ENCODE measurements at regions not wholly inside any gene's neighbourhood (a gene's known extent, or its start where the extent isn't known, plus 50 kb on each side); places are given as distances from the start of the nearest gene placed in this dataset.

DNA sequence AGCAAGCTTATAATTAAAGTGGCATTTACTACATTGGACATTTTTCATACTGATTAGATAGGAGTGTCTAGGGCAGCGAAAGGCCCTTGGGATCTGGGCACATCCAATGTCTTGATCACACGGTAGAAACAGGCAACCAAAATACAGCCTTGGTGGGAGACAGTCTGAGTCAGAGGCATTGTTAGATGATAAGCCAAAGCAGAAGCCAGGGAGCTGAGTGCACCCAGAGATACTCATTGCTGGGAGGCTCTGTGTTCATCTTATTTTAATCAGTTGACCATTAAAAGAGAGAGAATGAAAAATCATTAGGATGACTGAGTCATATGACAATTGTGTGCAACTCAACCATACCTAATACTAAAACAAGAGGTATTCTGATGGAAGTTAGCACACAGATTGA, 109.5 kb downstream of the LCA5 start:
- ChIA-PET CTCF (no interaction called here), POLR2A (no interaction called here), RAD21 (ENCODE audit: low non-redundant PET in 1 of 2, low total read pairs in 2 of 2, uncharacterized antibody in 2 of 2, unreplicated experiment in 2 of 2) (no interaction called here)
- DNase-seq (ENCODE audit: low read depth, low spot score) (no peak), ATAC-seq (no peak)
- H3K27me3 ChIP-seq (ENCODE audit: insufficient read depth, low read length) = no peaks in the 10 kb centered on the region
- intact Hi-C loops (cut with micrococcal nuclease) = no loop called here
- no peaks in the 10 kb centered on the region for H4K20me1 ChIP-seq (ENCODE audit: insufficient read depth)
- no peaks in the 10 kb centered on the region for H3K4me1 ChIP-seq (ENCODE audit: control insufficient read depth in 1 of 2, insufficient read depth in 2 of 2, low read length in 2 of 2)
- no peaks in the 10 kb centered on the region for H3K36me3 ChIP-seq (ENCODE audit: control insufficient read depth in 1 of 2, insufficient read depth in 2 of 2, low read length in 2 of 2)
- no TSS peak for BruUV-seq (replicated peaks)
- no peak overlapping the region for H3K4me2 ChIP-seq (ENCODE audit: low read length)
- H3K9ac ChIP-seq (ENCODE audit: low read length) = no peak overlapping the region
- H3K4me3 ChIP-seq (replicated peaks in 1 of 2; ENCODE audit: low read depth in 1 of 2, low read length in 2 of 2) = no peak overlapping the region
- H3K27ac ChIP-seq (ENCODE audit: low read depth, low read length) = no peak overlapping the region
- H3K9me2 ChIP-seq (ENCODE audit: insufficient read depth) = no peaks in the 10 kb centered on the region
- no peak overlapping the region for H2AFZ ChIP-seq (ENCODE audit: low read depth, low read length, poor library complexity, severe bottlenecking)
- no peak for TF ChIP-seq RAD21 (IDR thresholded peaks at IDR 0.05; ENCODE audit: low read depth)
- no peak for TF ChIP-seq TCF7L2 (IDR thresholded peaks at IDR 0.05; ENCODE audit: borderline replicate concordance, extremely low read depth, insufficient read depth, insufficient read length)
- H3K79me2 ChIP-seq (ENCODE audit: insufficient read depth, low read length) = no peaks in the 10 kb centered on the region
- no peaks in the 10 kb centered on the region for H3K9me3 ChIP-seq (ENCODE audit: control insufficient read depth in 1 of 2, insufficient read depth in 1 of 2, low read depth in 1 of 2, low read length in 2 of 2)

DNA sequence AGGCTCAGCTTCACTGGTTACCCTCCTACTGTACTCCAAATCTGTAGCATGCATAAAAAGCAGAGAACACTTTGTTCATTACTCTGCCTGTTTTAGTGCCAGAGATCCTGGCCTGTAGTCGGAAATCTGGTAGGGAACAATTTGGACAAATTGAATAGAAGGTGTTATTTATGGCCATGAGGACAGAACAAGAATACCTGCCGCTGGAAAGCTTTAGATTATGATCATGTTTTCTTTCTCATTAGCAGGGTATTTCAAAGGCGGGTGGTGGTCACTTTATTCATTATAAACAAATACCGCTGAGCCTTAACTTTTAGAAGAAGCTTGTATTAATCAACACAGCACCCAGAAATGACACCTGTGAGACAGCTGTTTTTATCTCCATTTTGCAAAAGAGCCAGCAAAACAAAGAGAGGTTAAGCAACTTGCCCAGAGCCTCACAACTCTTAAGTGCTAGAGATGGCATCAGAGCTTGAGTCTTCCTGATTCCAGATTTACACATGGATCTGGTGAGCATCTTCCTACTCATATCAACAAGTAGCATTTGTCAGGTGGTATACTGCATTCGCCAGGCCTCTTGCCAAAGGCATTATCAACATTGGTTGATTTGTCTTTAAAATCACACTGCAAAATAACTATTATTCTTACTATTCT, 110.5 kb downstream of the LCA5 start:
- H3K36me3 ChIP-seq (ENCODE audit: control insufficient read depth in 1 of 2, insufficient read depth in 2 of 2, low read length in 2 of 2) = no peaks in the 10 kb centered on the region
- POLR2A ChIA-PET = no interaction called here
- BruUV-seq (replicated peaks) = no TSS peak

More for the DNA sequence above, 110.5 kb downstream of the LCA5 start:
- ATAC-seq (no peak), DNase-seq (ENCODE audit: low read depth, low spot score) (no peak)
- Histone ChIP-seq H3K79me2 (ENCODE audit: insufficient read depth, low read length) (no peaks in the 10 kb centered on the region), H3K4me3 (replicated peaks in 1 of 2; ENCODE audit: low read depth in 1 of 2, low read length in 2 of 2) (no peak overlapping the region), H3K9me3 (ENCODE audit: control insufficient read depth in 1 of 2, insufficient read depth in 1 of 2, low read depth in 1 of 2, low read length in 2 of 2) (no peaks in the 10 kb centered on the region), H4K20me1 (ENCODE audit: insufficient read depth) (no peaks in the 10 kb centered on the region), H3K27ac (ENCODE audit: low read depth, low read length) (no peak overlapping the region), H3K9me2 (ENCODE audit: insufficient read depth) (no peaks in the 10 kb centered on the region), H3K4me2 (ENCODE audit: low read length) (no peak overlapping the region), H2AFZ (ENCODE audit: low read depth, low read length, poor library complexity, severe bottlenecking) (no peak overlapping the region), H3K4me1 (ENCODE audit: control insufficient read depth in 1 of 2, insufficient read depth in 2 of 2, low read length in 2 of 2) (no peaks in the 10 kb centered on the region), H3K27me3 (ENCODE audit: insufficient read depth, low read length) (no peaks in the 10 kb centered on the region), H3K9ac (ENCODE audit: low read length) (no peak overlapping the region)
- ChIA-PET RAD21 (ENCODE audit: low non-redundant PET in 1 of 2, low total read pairs in 2 of 2, uncharacterized antibody in 2 of 2, unreplicated experiment in 2 of 2) (no interaction called here), CTCF (no interaction called here)
- TF ChIP-seq, protein P1, sequence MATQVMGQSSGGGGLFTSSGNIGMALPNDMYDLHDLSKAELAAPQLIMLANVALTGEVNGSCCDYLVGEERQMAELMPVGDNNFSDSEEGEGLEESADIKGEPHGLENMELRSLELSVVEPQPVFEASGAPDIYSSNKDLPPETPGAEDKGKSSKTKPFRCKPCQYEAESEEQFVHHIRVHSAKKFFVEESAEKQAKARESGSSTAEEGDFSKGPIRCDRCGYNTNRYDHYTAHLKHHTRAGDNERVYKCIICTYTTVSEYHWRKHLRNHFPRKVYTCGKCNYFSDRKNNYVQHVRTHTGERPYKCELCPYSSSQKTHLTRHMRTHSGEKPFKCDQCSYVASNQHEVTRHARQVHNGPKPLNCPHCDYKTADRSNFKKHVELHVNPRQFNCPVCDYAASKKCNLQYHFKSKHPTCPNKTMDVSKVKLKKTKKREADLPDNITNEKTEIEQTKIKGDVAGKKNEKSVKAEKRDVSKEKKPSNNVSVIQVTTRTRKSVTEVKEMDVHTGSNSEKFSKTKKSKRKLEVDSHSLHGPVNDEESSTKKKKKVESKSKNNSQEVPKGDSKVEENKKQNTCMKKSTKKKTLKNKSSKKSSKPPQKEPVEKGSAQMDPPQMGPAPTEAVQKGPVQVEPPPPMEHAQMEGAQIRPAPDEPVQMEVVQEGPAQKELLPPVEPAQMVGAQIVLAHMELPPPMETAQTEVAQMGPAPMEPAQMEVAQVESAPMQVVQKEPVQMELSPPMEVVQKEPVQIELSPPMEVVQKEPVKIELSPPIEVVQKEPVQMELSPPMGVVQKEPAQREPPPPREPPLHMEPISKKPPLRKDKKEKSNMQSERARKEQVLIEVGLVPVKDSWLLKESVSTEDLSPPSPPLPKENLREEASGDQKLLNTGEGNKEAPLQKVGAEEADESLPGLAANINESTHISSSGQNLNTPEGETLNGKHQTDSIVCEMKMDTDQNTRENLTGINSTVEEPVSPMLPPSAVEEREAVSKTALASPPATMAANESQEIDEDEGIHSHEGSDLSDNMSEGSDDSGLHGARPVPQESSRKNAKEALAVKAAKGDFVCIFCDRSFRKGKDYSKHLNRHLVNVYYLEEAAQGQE (IDR thresholded peaks at IDR 0.05; ENCODE audit: low read depth) = no peak
- TF ChIP-seq SP1 (IDR thresholded peaks at IDR 0.05; ENCODE audit: low read depth) (no peak), POLR2A (IDR thresholded peaks at IDR 0.05; ENCODE audit: borderline replicate concordance, extremely low read depth, insufficient read depth, insufficient read length) (no peak), RAD21 (IDR thresholded peaks at IDR 0.05; ENCODE audit: low read depth) (no peak), TCF7L2 (IDR thresholded peaks at IDR 0.05; ENCODE audit: borderline replicate concordance, extremely low read depth, insufficient read depth, insufficient read length) (no peak), JUND (IDR thresholded peaks at IDR 0.05) (no peak)
- TF ChIP-seq, protein P2, sequence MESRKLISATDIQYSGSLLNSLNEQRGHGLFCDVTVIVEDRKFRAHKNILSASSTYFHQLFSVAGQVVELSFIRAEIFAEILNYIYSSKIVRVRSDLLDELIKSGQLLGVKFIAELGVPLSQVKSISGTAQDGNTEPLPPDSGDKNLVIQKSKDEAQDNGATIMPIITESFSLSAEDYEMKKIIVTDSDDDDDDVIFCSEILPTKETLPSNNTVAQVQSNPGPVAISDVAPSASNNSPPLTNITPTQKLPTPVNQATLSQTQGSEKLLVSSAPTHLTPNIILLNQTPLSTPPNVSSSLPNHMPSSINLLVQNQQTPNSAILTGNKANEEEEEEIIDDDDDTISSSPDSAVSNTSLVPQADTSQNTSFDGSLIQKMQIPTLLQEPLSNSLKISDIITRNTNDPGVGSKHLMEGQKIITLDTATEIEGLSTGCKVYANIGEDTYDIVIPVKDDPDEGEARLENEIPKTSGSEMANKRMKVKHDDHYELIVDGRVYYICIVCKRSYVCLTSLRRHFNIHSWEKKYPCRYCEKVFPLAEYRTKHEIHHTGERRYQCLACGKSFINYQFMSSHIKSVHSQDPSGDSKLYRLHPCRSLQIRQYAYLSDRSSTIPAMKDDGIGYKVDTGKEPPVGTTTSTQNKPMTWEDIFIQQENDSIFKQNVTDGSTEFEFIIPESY (IDR thresholded peaks at IDR 0.05; ENCODE audit: extremely low read depth, insufficient replicate concordance, low read length) = no peak
- intact Hi-C loops (cut with micrococcal nuclease) = no loop called here
